ENCODE measurements at regions not wholly inside any gene's neighbourhood (a gene's known extent, or its start where the extent isn't known, plus 50 kb on each side); places are given as distances from the start of the nearest gene placed in this dataset.

DNA sequence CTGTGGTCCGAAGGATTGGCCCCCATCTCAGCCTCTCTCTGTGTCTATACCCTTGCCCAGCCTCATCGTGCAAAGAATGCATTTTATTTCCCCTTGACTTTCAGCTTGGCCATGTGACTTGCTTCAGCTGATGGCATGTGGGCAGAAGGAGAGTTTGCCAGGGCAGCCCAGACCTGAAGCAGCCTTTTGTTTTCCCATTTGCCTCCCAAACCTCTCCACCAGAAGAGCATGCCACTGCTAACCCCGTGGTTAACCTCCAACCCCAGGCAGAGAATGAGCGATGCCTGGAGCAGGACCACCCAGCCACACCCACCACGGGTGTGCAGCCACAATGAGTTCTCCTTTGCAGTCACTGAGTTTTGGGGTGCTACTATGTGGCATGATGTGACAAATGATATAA lies 136.4 kb downstream of the SETD4 start:
- DNase-seq: no peak
- Histone ChIP-seq H3F3A (replicated peaks; ENCODE audit: insufficient read depth) (no peaks in the 10 kb centered on the region), H3K4me3 (ENCODE audit: low read depth in 2 of 2, low read length in 1 of 2) (no peak overlapping the region), H3K9ac (no peak overlapping the region), H2AFZ (ENCODE audit: low read depth) (no peak overlapping the region), H3K27me3 (ENCODE audit: insufficient read depth) (no peaks in the 10 kb centered on the region), H4K20me1 (ENCODE audit: insufficient read depth) (no peaks in the 10 kb centered on the region), H3K9me2 (no peaks in the 10 kb centered on the region), H3K36me3 (replicated peaks in 1 of 2; ENCODE audit: control insufficient read depth in 1 of 2, insufficient read depth in 2 of 2, low read length in 1 of 2) (no peaks in the 10 kb centered on the region), H3K27ac (ENCODE audit: low read depth in 2 of 2, low read length in 1 of 2) (no peak overlapping the region), H3K9me3 (no peaks in the 10 kb centered on the region), H3K4me1 (ENCODE audit: control insufficient read depth in 1 of 2, insufficient read depth in 2 of 2, low read depth in 1 of 2, low read length in 1 of 2) (no peaks in the 10 kb centered on the region), H3K4me2 (no peak overlapping the region), H3K79me2 (ENCODE audit: insufficient read depth) (no peaks in the 10 kb centered on the region)
- POLR2A ChIA-PET: no interaction called here
- 50% methylated on average over 5 of the region's 5 CpGs for WGBS (ENCODE audit: low lambda C conversion rate)
- TF ChIP-seq NRF1 (IDR thresholded peaks at IDR 0.05; ENCODE audit: low read depth, low read length): no peak
- TF ChIP-seq GATA2 (CRISPR knock-in tag; IDR thresholded peaks at IDR 0.05): no peak
- no peak for TF ChIP-seq SIN3A (IDR thresholded peaks at IDR 0.05; ENCODE audit: borderline replicate concordance, low read depth, low read length)
- no peak for TF ChIP-seq MEF2A (IDR thresholded peaks at IDR 0.05; ENCODE audit: borderline replicate concordance, low read depth)
- no peak for TF ChIP-seq MXI1 (IDR thresholded peaks at IDR 0.05; ENCODE audit: low read depth, low read length)
- TF ChIP-seq TCF12 (IDR thresholded peaks at IDR 0.05): no peak
- TF ChIP-seq, protein P1, sequence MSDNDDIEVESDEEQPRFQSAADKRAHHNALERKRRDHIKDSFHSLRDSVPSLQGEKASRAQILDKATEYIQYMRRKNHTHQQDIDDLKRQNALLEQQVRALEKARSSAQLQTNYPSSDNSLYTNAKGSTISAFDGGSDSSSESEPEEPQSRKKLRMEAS (IDR thresholded peaks at IDR 0.05; ENCODE audit: low read depth): no peak
- TF ChIP-seq SMC3 (IDR thresholded peaks at IDR 0.05; ENCODE audit: low read depth, low read length): no peak
- no peak for TF ChIP-seq JUND (IDR thresholded peaks at IDR 0.05)
- TF ChIP-seq, protein P2, sequence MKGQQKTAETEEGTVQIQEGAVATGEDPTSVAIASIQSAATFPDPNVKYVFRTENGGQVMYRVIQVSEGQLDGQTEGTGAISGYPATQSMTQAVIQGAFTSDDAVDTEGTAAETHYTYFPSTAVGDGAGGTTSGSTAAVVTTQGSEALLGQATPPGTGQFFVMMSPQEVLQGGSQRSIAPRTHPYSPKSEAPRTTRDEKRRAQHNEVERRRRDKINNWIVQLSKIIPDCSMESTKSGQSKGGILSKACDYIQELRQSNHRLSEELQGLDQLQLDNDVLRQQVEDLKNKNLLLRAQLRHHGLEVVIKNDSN (IDR thresholded peaks at IDR 0.05; ENCODE audit: borderline replicate concordance, low read depth): no peak
- TF ChIP-seq, protein P3, sequence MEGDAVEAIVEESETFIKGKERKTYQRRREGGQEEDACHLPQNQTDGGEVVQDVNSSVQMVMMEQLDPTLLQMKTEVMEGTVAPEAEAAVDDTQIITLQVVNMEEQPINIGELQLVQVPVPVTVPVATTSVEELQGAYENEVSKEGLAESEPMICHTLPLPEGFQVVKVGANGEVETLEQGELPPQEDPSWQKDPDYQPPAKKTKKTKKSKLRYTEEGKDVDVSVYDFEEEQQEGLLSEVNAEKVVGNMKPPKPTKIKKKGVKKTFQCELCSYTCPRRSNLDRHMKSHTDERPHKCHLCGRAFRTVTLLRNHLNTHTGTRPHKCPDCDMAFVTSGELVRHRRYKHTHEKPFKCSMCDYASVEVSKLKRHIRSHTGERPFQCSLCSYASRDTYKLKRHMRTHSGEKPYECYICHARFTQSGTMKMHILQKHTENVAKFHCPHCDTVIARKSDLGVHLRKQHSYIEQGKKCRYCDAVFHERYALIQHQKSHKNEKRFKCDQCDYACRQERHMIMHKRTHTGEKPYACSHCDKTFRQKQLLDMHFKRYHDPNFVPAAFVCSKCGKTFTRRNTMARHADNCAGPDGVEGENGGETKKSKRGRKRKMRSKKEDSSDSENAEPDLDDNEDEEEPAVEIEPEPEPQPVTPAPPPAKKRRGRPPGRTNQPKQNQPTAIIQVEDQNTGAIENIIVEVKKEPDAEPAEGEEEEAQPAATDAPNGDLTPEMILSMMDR (IDR thresholded peaks at IDR 0.05): no peak
- TF ChIP-seq RFX5 (IDR thresholded peaks at IDR 0.05; ENCODE audit: low read length): no peak
- no peak for TF ChIP-seq TEAD4 (IDR thresholded peaks at IDR 0.05; ENCODE audit: borderline replicate concordance, insufficient read depth)
- CTCF ChIA-PET: no interaction called here

DNA sequence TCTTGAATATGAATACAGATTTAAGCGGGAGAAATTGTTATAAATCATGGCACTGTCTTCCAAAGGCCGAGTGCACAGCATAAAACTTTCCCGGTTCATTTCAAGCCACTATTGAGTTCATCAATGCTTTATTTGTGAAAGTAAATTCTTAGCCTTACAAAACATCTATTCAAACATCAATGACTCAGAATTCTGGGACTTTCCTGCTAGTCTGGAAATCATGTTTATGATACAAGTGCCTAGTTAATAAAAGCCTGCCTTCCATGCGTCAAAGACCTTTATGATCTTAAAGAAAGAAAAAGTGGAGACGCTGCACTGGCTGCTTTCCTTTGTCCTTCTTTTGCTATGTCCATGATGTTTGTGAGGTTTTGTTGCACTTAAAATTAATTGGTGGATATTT lies 137.7 kb downstream of the SETD4 start:
- DNase-seq: no peak
- Histone ChIP-seq H4K20me1 (ENCODE audit: insufficient read depth) (no peaks in the 10 kb centered on the region), H3K4me3 (ENCODE audit: low read depth in 2 of 2, low read length in 1 of 2) (no peak overlapping the region), H3K79me2 (ENCODE audit: insufficient read depth) (no peaks in the 10 kb centered on the region), H3K9me3 (no peaks in the 10 kb centered on the region), H3K27ac (ENCODE audit: low read depth in 2 of 2, low read length in 1 of 2) (no peak overlapping the region), H3K9me2 (no peaks in the 10 kb centered on the region), H3K4me1 (ENCODE audit: control insufficient read depth in 1 of 2, insufficient read depth in 2 of 2, low read depth in 1 of 2, low read length in 1 of 2) (no peaks in the 10 kb centered on the region), H3K27me3 (ENCODE audit: insufficient read depth) (no peaks in the 10 kb centered on the region), H3F3A (replicated peaks; ENCODE audit: insufficient read depth) (no peaks in the 10 kb centered on the region), H2AFZ (ENCODE audit: low read depth) (no peak overlapping the region), H3K4me2 (no peak overlapping the region), H3K36me3 (replicated peaks in 1 of 2; ENCODE audit: control insufficient read depth in 1 of 2, insufficient read depth in 2 of 2, low read length in 1 of 2) (no peaks in the 10 kb centered on the region), H3K9ac (no peak overlapping the region)
- 46% methylated on average over 5 of the region's 5 CpGs for WGBS (ENCODE audit: low lambda C conversion rate)
- POLR2A ChIA-PET: no interaction called here
- CTCF ChIA-PET: interaction anchor here (0.5 kb wide), 1 partner anchor 190 kb away, joined by 3 read pairs; no protein-coding TSS in a partner anchor
- TF ChIP-seq, protein P3 (IDR thresholded peaks at IDR 0.05): no peak
- TF ChIP-seq, protein P1 (IDR thresholded peaks at IDR 0.05; ENCODE audit: low read depth): no peak
- TF ChIP-seq MXI1 (IDR thresholded peaks at IDR 0.05; ENCODE audit: low read depth, low read length) (no peak), NRF1 (IDR thresholded peaks at IDR 0.05; ENCODE audit: low read depth, low read length) (no peak), FOSL2 (IDR thresholded peaks at IDR 0.05; ENCODE audit: borderline replicate concordance, low read depth) (no peak), SMC3 (IDR thresholded peaks at IDR 0.05; ENCODE audit: low read depth, low read length) (no peak), SIN3A (IDR thresholded peaks at IDR 0.05; ENCODE audit: borderline replicate concordance, low read depth, low read length) (no peak), TAF1 (IDR thresholded peaks at IDR 0.05; ENCODE audit: borderline replicate concordance, low read depth, low read length) (no peak), TEAD4 (IDR thresholded peaks at IDR 0.05; ENCODE audit: borderline replicate concordance, insufficient read depth) (no peak)
- TF ChIP-seq, protein P4, sequence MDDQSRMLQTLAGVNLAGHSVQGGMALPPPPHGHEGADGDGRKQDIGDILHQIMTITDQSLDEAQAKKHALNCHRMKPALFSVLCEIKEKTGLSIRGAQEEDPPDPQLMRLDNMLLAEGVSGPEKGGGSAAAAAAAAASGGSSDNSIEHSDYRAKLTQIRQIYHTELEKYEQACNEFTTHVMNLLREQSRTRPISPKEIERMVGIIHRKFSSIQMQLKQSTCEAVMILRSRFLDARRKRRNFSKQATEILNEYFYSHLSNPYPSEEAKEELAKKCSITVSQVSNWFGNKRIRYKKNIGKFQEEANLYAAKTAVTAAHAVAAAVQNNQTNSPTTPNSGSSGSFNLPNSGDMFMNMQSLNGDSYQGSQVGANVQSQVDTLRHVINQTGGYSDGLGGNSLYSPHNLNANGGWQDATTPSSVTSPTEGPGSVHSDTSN (IDR thresholded peaks at IDR 0.05): no peak

All from SK-N-SH (cell line).